T-helper 17 cell (primary cell): ENCODE measurements at regions not wholly inside any gene's neighbourhood (a gene's known extent, or its start where the extent isn't known, plus 50 kb on each side); places are given as distances from the start of the nearest gene placed in this dataset.
"Not testable (repeated sequence)": the region's sequence is repeated elsewhere in the genome, so short reads cannot be mapped to it uniquely, and the experiment has no call there.

Source experiments
- ATAC-seq: fragments of 150-1000 bp; cut with Tn5 transposase; 2 replicates; pipeline ENCODE4 v1.10.0; 2021; ENCODE audit warnings: mild to moderate bottlenecking, moderate library complexity
- DNase-seq, 3 donors: peaks; one replicate each; pipeline versions ENCODE4 v3.0.0 to v3.0.0-alpha.2; 2020 to 2021
- H3K9me3 ChIP-seq: one replicate; pipeline ENCODE4 v1.7.0; 2013; ENCODE audit warnings: low read length, mild to moderate bottlenecking; ENCODE audit not compliant: control insufficient read depth, poor library complexity, severe bottlenecking
- H3K27ac Mint-ChIP-seq: one replicate; pipeline ENCODE4 v1.8.0; 2022; ENCODE audit warnings: mild to moderate bottlenecking, moderate library complexity, mixed read lengths
- H3K27me3 Mint-ChIP-seq: one replicate; pipeline ENCODE4 v1.8.0; 2022; ENCODE audit warnings: mixed read lengths
- H3K36me3 Mint-ChIP-seq: one replicate; pipeline ENCODE4 v1.8.0; 2022; ENCODE audit warnings: low read depth, mixed read lengths
- H3K4me1 Mint-ChIP-seq: one replicate; pipeline ENCODE4 v1.8.0; 2022; ENCODE audit warnings: mild to moderate bottlenecking, mixed read lengths
- H3K4me3 Mint-ChIP-seq: one replicate; pipeline ENCODE4 v1.8.0; 2022; ENCODE audit warnings: mild to moderate bottlenecking, moderate library complexity, mixed read lengths

- H3K27me3 Mint-ChIP-seq: no peaks in the 10 kb centered on the region
- H3K4me3 Mint-ChIP-seq: no peak overlapping the region
- H3K4me1 Mint-ChIP-seq: no peaks in the 10 kb centered on the region
- no peaks in the 10 kb centered on the region for H3K36me3 Mint-ChIP-seq
- ATAC-seq (no peak), DNase-seq (no peak)
- no peaks in the 10 kb centered on the region for H3K9me3 ChIP-seq
- no peak overlapping the region for H3K27ac Mint-ChIP-seq
Observed at GRCh38 chr9:103474156-103474555, 479.0 kb downstream of the CYLC2 start.

GRCh38 chr9:103483471-103484096 lies 488.5 kb downstream of the CYLC2 start:
- DNase-seq: no peak
- ATAC-seq: no peak
- Mint-ChIP-seq H3K36me3 (no peaks in the 10 kb centered on the region), H3K27me3 (no peaks in the 10 kb centered on the region), H3K4me1 (no peaks in the 10 kb centered on the region), H3K4me3 (no peak overlapping the region), H3K27ac (no peak overlapping the region)
- H3K9me3 ChIP-seq: no peaks in the 10 kb centered on the region

GRCh38 chr9:103485138-103485537 lies 490.0 kb downstream of the CYLC2 start:
- ATAC-seq (no peak), DNase-seq (no peak)
- Mint-ChIP-seq H3K27ac (no peak overlapping the region), H3K4me1 (no peaks in the 10 kb centered on the region), H3K27me3 (no peaks in the 10 kb centered on the region), H3K36me3 (no peaks in the 10 kb centered on the region), H3K4me3 (no peak overlapping the region)
- H3K9me3 ChIP-seq: no peaks in the 10 kb centered on the region

- DNase-seq: no peak
- Mint-ChIP-seq H3K27ac (no peak overlapping the region), H3K27me3 (no peaks in the 10 kb centered on the region), H3K4me3 (no peak overlapping the region), H3K4me1 (no peaks in the 10 kb centered on the region), H3K36me3 (no peaks in the 10 kb centered on the region)
- no peaks in the 10 kb centered on the region for H3K9me3 ChIP-seq
- no peak for ATAC-seq
Observed at GRCh38 chr9:103514767-103515166, 519.6 kb downstream of the CYLC2 start.

GRCh38 chr9:103522409-103522808 lies 527.3 kb downstream of the CYLC2 start:
- H3K4me1 Mint-ChIP-seq: no peaks in the 10 kb centered on the region
- no peaks in the 10 kb centered on the region for H3K9me3 ChIP-seq

GRCh38 chr9:103530934-103531333 lies 535.8 kb downstream of the CYLC2 start:
- no peaks in the 10 kb centered on the region for H3K4me1 Mint-ChIP-seq
- no peaks in the 10 kb centered on the region for H3K36me3 Mint-ChIP-seq
- no peaks in the 10 kb centered on the region for H3K27me3 Mint-ChIP-seq
- DNase-seq: no peak
- no peak overlapping the region for H3K27ac Mint-ChIP-seq
- no peaks in the 10 kb centered on the region for H3K9me3 ChIP-seq
- H3K4me3 Mint-ChIP-seq: no peak overlapping the region
- ATAC-seq: no peak

More at GRCh38 chr9:103522409-103522808, 527.3 kb downstream of the CYLC2 start:
- no peaks in the 10 kb centered on the region for H3K27me3 Mint-ChIP-seq
- no peak overlapping the region for H3K4me3 Mint-ChIP-seq
- no peaks in the 10 kb centered on the region for H3K36me3 Mint-ChIP-seq
- no peak overlapping the region for H3K27ac Mint-ChIP-seq
- ATAC-seq: no peak
- no peak for DNase-seq

GRCh38 chr9:103533318-103533717 lies 538.2 kb downstream of the CYLC2 start:
- Mint-ChIP-seq H3K4me1 (no peaks in the 10 kb centered on the region), H3K27me3 (no peaks in the 10 kb centered on the region), H3K27ac (no peak overlapping the region), H3K4me3 (no peak overlapping the region), H3K36me3 (no peaks in the 10 kb centered on the region)
- no peak for ATAC-seq
- no peaks in the 10 kb centered on the region for H3K9me3 ChIP-seq
- no peak for DNase-seq

- ATAC-seq: no peak
- Mint-ChIP-seq H3K4me1 (no peaks in the 10 kb centered on the region), H3K4me3 (no peak overlapping the region)
Observed at GRCh38 chr9:103537426-103537825, 542.3 kb downstream of the CYLC2 start.

GRCh38 chr9:103545260-103545659 lies 548.8 kb upstream of the SMC2 start:
- no peaks in the 10 kb centered on the region for H3K36me3 Mint-ChIP-seq
- ATAC-seq: no peak

More at GRCh38 chr9:103537426-103537825, 542.3 kb downstream of the CYLC2 start:
- Mint-ChIP-seq H3K36me3 (no peaks in the 10 kb centered on the region), H3K27ac (no peak overlapping the region), H3K27me3 (no peaks in the 10 kb centered on the region)
- no peak for DNase-seq
- H3K9me3 ChIP-seq: no peaks in the 10 kb centered on the region

GRCh38 chr9:103552712-103553111 lies 541.4 kb upstream of the SMC2 start:
- Mint-ChIP-seq H3K27me3 (no peaks in the 10 kb centered on the region), H3K4me3 (no peak overlapping the region), H3K27ac (no peak overlapping the region), H3K36me3 (no peaks in the 10 kb centered on the region), H3K4me1 (no peaks in the 10 kb centered on the region)
- ATAC-seq (no peak), DNase-seq (no peak)
- H3K9me3 ChIP-seq: no peaks in the 10 kb centered on the region

More at GRCh38 chr9:103545260-103545659, 548.8 kb upstream of the SMC2 start:
- H3K4me1 Mint-ChIP-seq: no peaks in the 10 kb centered on the region
- no peaks in the 10 kb centered on the region for H3K9me3 ChIP-seq
- H3K4me3 Mint-ChIP-seq: no peak overlapping the region
- H3K27me3 Mint-ChIP-seq: no peaks in the 10 kb centered on the region
- no peak overlapping the region for H3K27ac Mint-ChIP-seq
- DNase-seq: no peak

GRCh38 chr9:103574056-103574455 lies 520.1 kb upstream of the SMC2 start:
- no peaks in the 10 kb centered on the region for H3K27me3 Mint-ChIP-seq
- ATAC-seq (no peak), DNase-seq (no peak)
- no peak overlapping the region for H3K4me3 Mint-ChIP-seq
- no peaks in the 10 kb centered on the region for H3K36me3 Mint-ChIP-seq
- no peaks in the 10 kb centered on the region for H3K9me3 ChIP-seq
- no peak overlapping the region for H3K27ac Mint-ChIP-seq
- H3K4me1 Mint-ChIP-seq: no peaks in the 10 kb centered on the region

- no peak overlapping the region for H3K27ac Mint-ChIP-seq
- ATAC-seq (no peak), DNase-seq (no peak)
- H3K4me1 Mint-ChIP-seq: no peaks in the 10 kb centered on the region
- no peaks in the 10 kb centered on the region for H3K27me3 Mint-ChIP-seq
- no peak overlapping the region for H3K4me3 Mint-ChIP-seq
- no peaks in the 10 kb centered on the region for H3K36me3 Mint-ChIP-seq
- H3K9me3 ChIP-seq: no peaks in the 10 kb centered on the region
Observed at GRCh38 chr9:103586721-103587120, 507.4 kb upstream of the SMC2 start.

- Mint-ChIP-seq H3K36me3 (no peaks in the 10 kb centered on the region), H3K4me3 (no peak overlapping the region), H3K27me3 (no peaks in the 10 kb centered on the region), H3K27ac (no peak overlapping the region), H3K4me1 (no peaks in the 10 kb centered on the region)
- ATAC-seq (no peak), DNase-seq (no peak)
- H3K9me3 ChIP-seq: no peaks in the 10 kb centered on the region
Observed at GRCh38 chr9:103601287-103601686, 492.8 kb upstream of the SMC2 start.

- not testable (repeated sequence) for ATAC-seq, H3K27me3 Mint-ChIP-seq, H3K27ac Mint-ChIP-seq, H3K9me3 ChIP-seq, H3K36me3 Mint-ChIP-seq, H3K4me1 Mint-ChIP-seq, DNase-seq, H3K4me3 Mint-ChIP-seq
Observed at GRCh38 chr9:103611950-103612349, 482.2 kb upstream of the SMC2 start.
